Posterior cingulate gyrus (tissue), 11 donors: ENCODE measurements at regions not wholly inside any gene's neighbourhood (a gene's known extent, or its start where the extent isn't known, plus 50 kb on each side); places are given as distances from the start of the nearest gene placed in this dataset.

Experiments used
- DNase-seq, 10 donors: peaks; one replicate each; pipeline versions ENCODE4 v3.0.0 to v3.0.0-alpha.2; 2020 to 2021; ENCODE audit warnings: mixed read lengths in 3 of 10
- intact Hi-C: fragments of 100-400 bp; cut with DNase I; formaldehyde crosslinking; loops from one replicate; pipeline ENCODE4 v1.15.1; 2023

DNA sequence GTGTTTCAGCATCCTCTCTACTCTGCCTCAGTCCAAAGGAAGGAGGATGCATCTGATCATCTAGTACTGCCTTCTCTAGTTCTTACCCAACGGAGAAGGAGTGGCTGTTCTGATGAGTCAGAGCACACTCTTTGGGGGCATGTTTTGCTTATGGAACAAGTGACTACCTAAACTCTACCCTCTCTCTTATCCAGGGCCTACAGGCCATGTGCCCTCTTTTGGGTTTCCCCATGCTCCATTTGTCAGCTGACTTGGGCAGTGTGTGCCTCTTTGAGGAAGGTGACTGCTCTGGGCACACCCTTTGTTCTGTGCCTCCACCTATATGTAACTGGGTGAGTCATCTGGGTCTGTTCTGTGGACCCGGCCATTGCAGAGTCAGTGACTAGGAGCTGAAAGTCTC, 89.6 kb upstream of the BNC2 start:
- DNase-seq = no peak
- intact Hi-C loops = no loop called here

DNA sequence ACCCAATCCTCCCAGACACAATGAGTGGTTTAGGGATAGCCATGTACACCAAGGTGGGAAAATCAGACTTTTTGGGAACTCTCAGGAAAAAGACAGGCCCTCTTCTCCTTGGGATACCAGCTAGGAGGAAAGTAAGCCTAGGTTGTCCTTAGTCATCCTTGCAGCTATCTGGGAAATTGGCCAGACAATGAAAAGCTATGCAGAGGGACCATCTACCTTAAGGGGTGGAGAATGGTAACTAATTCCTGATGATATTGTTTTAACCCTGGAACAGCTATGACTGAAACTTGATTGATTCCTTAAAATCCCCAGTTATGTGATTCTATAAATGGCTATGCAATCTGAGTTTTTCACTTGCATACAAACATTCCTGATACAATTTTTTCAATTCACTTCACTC, 88.9 kb upstream of the BNC2 start:
- intact Hi-C loops = no loop called here
- DNase-seq = no peak

GRCh38 chr9:16954040-16954439, 83.6 kb upstream of the BNC2 start:
- intact Hi-C loops = no loop called here
- DNase-seq = no peak

DNA sequence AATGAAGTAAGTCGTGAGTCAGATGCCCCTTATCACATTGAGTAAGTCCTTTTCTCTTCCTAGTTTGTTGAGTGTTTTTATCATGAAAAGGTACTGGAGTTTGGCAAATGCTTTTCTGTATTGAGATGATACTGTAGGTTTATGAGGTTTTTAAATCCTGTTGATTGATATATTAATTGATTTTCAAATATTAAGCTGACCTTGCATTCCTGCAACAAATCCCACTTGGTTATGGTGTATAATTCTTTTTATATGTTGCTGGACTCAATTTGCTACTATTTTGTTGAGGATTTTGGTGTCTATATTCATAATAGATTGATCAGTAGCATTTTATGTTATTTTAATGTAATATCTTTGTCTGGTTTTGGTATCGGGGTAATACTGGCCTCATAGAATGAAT, 81.0 kb upstream of the BNC2 start:
- intact Hi-C loops = no loop called here
- no peak for DNase-seq

DNA sequence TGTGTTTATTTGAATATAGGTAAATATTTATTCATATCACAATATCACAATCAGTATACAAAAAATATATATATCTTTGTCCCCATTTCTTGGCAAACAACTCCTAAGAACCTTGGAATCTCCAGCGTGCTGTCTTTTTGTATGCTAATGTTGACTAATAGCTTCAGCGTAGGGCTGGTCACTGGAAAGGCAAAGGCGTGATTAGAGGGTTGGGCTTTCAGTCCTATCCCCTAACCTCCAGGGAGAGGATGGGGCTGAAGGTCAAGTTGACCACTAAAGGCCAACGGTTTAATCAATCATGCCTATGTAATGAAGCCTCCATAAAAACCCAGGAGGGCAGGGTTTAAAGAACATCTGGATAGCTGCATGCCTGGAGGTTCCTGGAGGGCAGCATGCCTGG, 79.6 kb upstream of the BNC2 start:
- intact Hi-C loops = no loop called here
- no peak for DNase-seq

GRCh38 chr9:16930578-16930977, 60.1 kb upstream of the BNC2 start:
- intact Hi-C loops = no loop called here
- DNase-seq = no peak

- intact Hi-C loops = no loop called here
Measured at GRCh38 chr9:16928179-16928945, 57.9 kb upstream of the BNC2 start.

GRCh38 chr9:16925426-16925825, 55.0 kb upstream of the BNC2 start:
- intact Hi-C loops = no loop called here
- DNase-seq = no peak

More at GRCh38 chr9:16928179-16928945, 57.9 kb upstream of the BNC2 start:
- no peak for DNase-seq

GRCh38 chr9:16924311-16924915, 53.9 kb upstream of the BNC2 start:
- intact Hi-C loops = no loop called here
- DNase-seq = no peak

GRCh38 chr9:16921855-16922254, 51.4 kb upstream of the BNC2 start:
- DNase-seq = no peak
- intact Hi-C loops = no loop called here
